ENCODE measurements at regions not wholly inside any gene's neighbourhood (a gene's known extent, or its start where the extent isn't known, plus 50 kb on each side); places are given as distances from the start of the nearest gene placed in this dataset.

DNA sequence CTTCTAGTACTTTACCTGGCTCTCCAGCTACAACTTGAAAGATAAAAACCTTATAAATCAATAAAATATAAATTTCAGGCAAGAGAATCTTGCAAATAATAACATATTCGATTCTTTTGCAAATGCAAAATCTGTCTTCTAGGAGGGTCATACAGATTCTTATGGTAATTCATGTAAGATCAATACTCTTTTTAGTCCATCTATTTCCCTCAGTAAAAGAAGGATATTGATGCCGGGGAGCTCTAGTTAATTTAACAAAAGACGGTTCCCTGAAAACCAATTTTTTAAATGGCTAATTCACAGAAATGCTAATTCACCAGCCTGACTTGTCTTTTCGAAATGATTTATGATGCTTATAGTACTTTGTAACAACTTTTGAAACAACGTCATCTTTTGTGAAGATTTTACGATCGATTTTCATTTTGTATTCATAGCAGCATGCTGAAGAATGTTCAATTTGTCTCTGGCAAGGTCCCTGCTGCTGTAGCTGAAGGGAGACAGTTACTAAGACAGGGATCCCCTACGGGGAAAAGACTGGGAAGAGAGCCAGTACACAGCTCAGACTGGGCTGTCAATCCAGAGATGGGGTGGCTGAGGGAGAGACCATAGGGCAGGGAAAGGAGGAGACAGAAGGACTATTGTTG is 90.6 kb upstream of the SPAG17 start:
- Histone ChIP-seq H3K27me3 (no peaks in the 10 kb centered on the region), H3K4me3 (no peak overlapping the region), H3K27ac (no peak overlapping the region), H3K4me1 (no peaks in the 10 kb centered on the region), H3K36me3 (no peaks in the 10 kb centered on the region), H3K9me3 (peaks cover 0 to 11% (median 0%) of the 10 kb centered on the region in 4 donors)
- no peak for DNase-seq (ENCODE audit: low spot score in 2 of 2)
- no peak for TF ChIP-seq CTCF (IDR thresholded peaks at IDR 0.05)
- TF ChIP-seq POLR2A (IDR thresholded peaks at IDR 0.05), result no peak
- no peak for TF ChIP-seq EP300 (IDR thresholded peaks at IDR 0.05)
- WGBS, 2 donors, result 40 to 41% methylated on average over 8 of the region's 8 CpGs

DNA sequence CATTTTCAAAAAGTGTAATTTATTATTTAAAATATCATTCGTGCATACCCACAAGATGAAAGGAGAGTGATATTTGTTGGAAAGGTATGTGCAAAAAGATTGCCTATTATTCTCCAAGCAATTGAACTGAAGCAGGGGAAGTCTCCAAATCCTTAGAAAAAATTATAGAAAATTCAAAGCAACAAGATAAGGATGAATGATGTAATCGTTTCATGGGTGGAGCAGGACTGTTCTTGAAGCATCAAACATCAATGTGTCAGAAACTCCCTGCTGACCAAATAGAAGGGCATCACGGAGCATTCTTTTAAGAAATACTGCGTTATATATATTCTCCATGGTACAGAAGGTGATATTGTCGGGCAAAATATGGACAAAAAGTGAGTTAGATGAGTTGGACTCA is 87.9 kb upstream of the SPAG17 start:
- TF ChIP-seq CTCF (IDR thresholded peaks at IDR 0.05), result no peak
- no peak for TF ChIP-seq POLR2A (IDR thresholded peaks at IDR 0.05)
- no peak for TF ChIP-seq EP300 (IDR thresholded peaks at IDR 0.05)
- no peak for DNase-seq (ENCODE audit: low spot score in 2 of 2)
- peaks cover 0 to 11% (median 0%) of the 10 kb centered on the region in 4 donors for H3K9me3 ChIP-seq
- H3K4me3 ChIP-seq, result no peak overlapping the region
- no peaks in the 10 kb centered on the region for H3K36me3 ChIP-seq
- H3K27me3 ChIP-seq, result no peaks in the 10 kb centered on the region
- H3K27ac ChIP-seq, result no peak overlapping the region
- no peaks in the 10 kb centered on the region for H3K4me1 ChIP-seq
- WGBS, 2 donors, result 80 to 89% methylated on average over 5 of the region's 5 CpGs

DNA sequence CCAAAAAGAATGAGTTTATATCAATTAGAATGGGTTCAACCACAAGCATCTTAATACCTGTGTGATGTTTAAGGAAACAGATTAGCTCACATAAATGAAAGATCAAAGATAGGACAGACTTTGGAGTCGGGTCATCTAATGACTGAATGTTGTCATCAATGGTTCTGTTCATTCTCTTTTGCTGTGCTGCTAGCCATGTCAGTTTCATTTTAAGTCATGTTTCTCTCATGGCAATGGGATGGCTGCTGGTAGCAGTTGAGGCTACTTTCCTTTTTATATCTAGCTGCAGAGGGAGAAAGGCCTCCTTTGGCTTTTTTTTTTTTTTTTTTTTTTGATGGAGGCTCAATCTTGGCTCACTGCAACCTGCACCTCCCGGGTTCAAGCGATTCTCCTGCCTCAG is 86.9 kb upstream of the SPAG17 start:
- Histone ChIP-seq H3K9me3 (peaks cover 0 to 1% (median 0%) of the 10 kb centered on the region in 4 donors), H3K27ac (no peak overlapping the region), H3K4me3 (no peak overlapping the region), H3K36me3 (no peaks in the 10 kb centered on the region), H3K27me3 (no peaks in the 10 kb centered on the region), H3K4me1 (no peaks in the 10 kb centered on the region)
- no peak for DNase-seq (ENCODE audit: low spot score in 2 of 2)
- WGBS, 2 donors, result 93 to 97% methylated on average over 3 of the region's 3 CpGs
- TF ChIP-seq EP300 (IDR thresholded peaks at IDR 0.05) (no peak), POLR2A (IDR thresholded peaks at IDR 0.05) (no peak), CTCF (IDR thresholded peaks at IDR 0.05) (no peak)

GRCh38 chr1:118269598-118269997 is 84.6 kb upstream of the SPAG17 start:
- H3K4me1 ChIP-seq, result no peaks in the 10 kb centered on the region
- 54 to 67% methylated on average over 2 of the region's 2 CpGs for WGBS, 2 donors
- H3K27ac ChIP-seq, result no peak overlapping the region
- no peaks in the 10 kb centered on the region for H3K36me3 ChIP-seq
- H3K9me3 ChIP-seq, result no peaks in the 10 kb centered on the region
- no peak overlapping the region for H3K4me3 ChIP-seq
- H3K27me3 ChIP-seq, result no peaks in the 10 kb centered on the region
- TF ChIP-seq POLR2A (IDR thresholded peaks at IDR 0.05) (no peak), CTCF (IDR thresholded peaks at IDR 0.05) (no peak), EP300 (IDR thresholded peaks at IDR 0.05) (no peak)
- DNase-seq (ENCODE audit: low spot score in 2 of 2), result no peak

- no peaks in the 10 kb centered on the region for H3K36me3 ChIP-seq
- no peak for TF ChIP-seq EP300 (IDR thresholded peaks at IDR 0.05)
- no peak for TF ChIP-seq CTCF (IDR thresholded peaks at IDR 0.05)
- TF ChIP-seq POLR2A (IDR thresholded peaks at IDR 0.05), result no peak
- 87 to 91% methylated on average over 3 of the region's 3 CpGs for WGBS, 2 donors
Observed at GRCh38 chr1:118266436-118266835, 81.4 kb upstream of the SPAG17 start.

More at GRCh38 chr1:118266436-118266835, 81.4 kb upstream of the SPAG17 start:
- Histone ChIP-seq H3K4me3 (no peak overlapping the region), H3K4me1 (no peaks in the 10 kb centered on the region), H3K27me3 (no peaks in the 10 kb centered on the region), H3K9me3 (no peaks in the 10 kb centered on the region), H3K27ac (no peak overlapping the region)
- no peak for DNase-seq (ENCODE audit: low spot score in 2 of 2)
